GM12878 (cell line): ENCODE measurements at regions not wholly inside any gene's neighbourhood (a gene's known extent, or its start where the extent isn't known, plus 50 kb on each side); places are given as distances from the start of the nearest gene placed in this dataset.

ENCODE experiments used
- BRCA1 ChIP-seq: IDR thresholded peaks from 2 replicates; pipeline ENCODE4 v1.6.1; 2011; ENCODE audit warnings: low read depth, low read length, improper control_type of control experiment
- EGR1 ChIP-seq, 2 experiments: IDR thresholded peaks; 1 replicate in 1 of 2; 2 replicates in 1 of 2; pipeline ENCODE4 v1.6.1; 2011 to 2012; ENCODE audit warnings: low read depth in 2 of 2, low read length in 2 of 2, borderline replicate concordance in 1 of 2, mild to moderate bottlenecking in 1 of 2, moderate library complexity in 1 of 2
- FOXK2 ChIP-seq: fragments of 450-650 bp; IDR thresholded peaks from 2 replicates; pipeline ENCODE4 v1.6.1; 2017; ENCODE audit warnings: mild to moderate bottlenecking, moderate library complexity
- FOXM1 ChIP-seq: IDR thresholded peaks from 2 replicates; pipeline ENCODE4 v1.6.1; 2012; ENCODE audit warnings: low read depth, mild to moderate bottlenecking, inconsistent platforms, low read length, moderate library complexity
- IKZF1 ChIP-seq: fragments of 450-650 bp; conservative IDR thresholded peaks from 2 replicates; pipeline ENCODE4 v1.6.1; 2017; ENCODE audit warnings: antibody characterized with exemption, mild to moderate bottlenecking
- IKZF2 ChIP-seq, 2 experiments: fragments of 450-650 bp; IDR thresholded peaks; 2 replicates each; pipeline ENCODE4 v1.6.1; 2017; ENCODE audit warnings: mild to moderate bottlenecking in 2 of 2, moderate library complexity in 2 of 2
- IRF4 ChIP-seq: IDR thresholded peaks from 2 replicates; pipeline ENCODE4 v1.6.1; 2011; ENCODE audit warnings: low read depth, low read length
- KAT2A ChIP-seq: conservative IDR thresholded peaks from 2 replicates; pipeline ENCODE4 v1.6.1; 2011; ENCODE audit warnings: low read depth, low read length; ENCODE audit not compliant: control insufficient read depth
- KDM1A ChIP-seq: fragments of 200-600 bp; sonication (generic); IDR thresholded peaks from 2 replicates; pipeline ENCODE4 v1.6.1; 2016; ENCODE audit warnings: borderline replicate concordance
- MEF2A ChIP-seq: IDR thresholded peaks from 2 replicates; pipeline ENCODE4 v1.6.1; 2011; ENCODE audit warnings: low read depth, mild to moderate bottlenecking, low read length, moderate library complexity; ENCODE audit not compliant: insufficient read depth
- NFIC ChIP-seq: IDR thresholded peaks from 2 replicates; pipeline ENCODE4 v1.6.1; 2012; ENCODE audit warnings: low read depth, mild to moderate bottlenecking, inconsistent platforms, low read length, moderate library complexity
- RFX5 ChIP-seq: IDR thresholded peaks from 2 replicates; pipeline ENCODE4 v1.6.1; 2011; ENCODE audit warnings: low read depth, low read length, improper control_type of control experiment
- SPI1 ChIP-seq: IDR thresholded peaks from 2 replicates; pipeline ENCODE4 v1.6.1; 2011; ENCODE audit warnings: low read depth, mild to moderate bottlenecking, low read length, moderate library complexity, borderline replicate concordance; ENCODE audit not compliant: insufficient read depth
- TCF7 ChIP-seq: IDR thresholded peaks from 2 replicates; pipeline ENCODE4 v1.6.1; 2014; ENCODE audit warnings: antibody characterized with exemption, borderline replicate concordance
- TF ChIP-seq, protein P1 (sequence below): IDR thresholded peaks from 2 replicates; pipeline ENCODE4 v1.6.1; 2012; ENCODE audit warnings: low read length, inconsistent platforms
- TF ChIP-seq, protein P2 (sequence below): fragments of 450-650 bp; IDR thresholded peaks from 2 replicates; pipeline ENCODE4 v1.6.1; 2016; ENCODE audit warnings: mild to moderate bottlenecking
- TF ChIP-seq, protein P3 (sequence below): fragments of 450-650 bp; IDR thresholded peaks from 2 replicates; pipeline ENCODE4 v1.6.1; 2017; ENCODE audit warnings: mild to moderate bottlenecking
- TF ChIP-seq, protein P4 (sequence below): fragments of 450-650 bp; IDR thresholded peaks from 2 replicates; pipeline ENCODE4 v1.6.1; 2017; ENCODE audit warnings: low read depth, mild to moderate bottlenecking, moderate library complexity
- TF ChIP-seq, protein P5 (sequence below): fragments of 450-650 bp; IDR thresholded peaks from 2 replicates; pipeline ENCODE4 v1.6.1; 2018; ENCODE audit warnings: borderline replicate concordance, mild to moderate bottlenecking; ENCODE audit not compliant: partially characterized antibody

DNA sequence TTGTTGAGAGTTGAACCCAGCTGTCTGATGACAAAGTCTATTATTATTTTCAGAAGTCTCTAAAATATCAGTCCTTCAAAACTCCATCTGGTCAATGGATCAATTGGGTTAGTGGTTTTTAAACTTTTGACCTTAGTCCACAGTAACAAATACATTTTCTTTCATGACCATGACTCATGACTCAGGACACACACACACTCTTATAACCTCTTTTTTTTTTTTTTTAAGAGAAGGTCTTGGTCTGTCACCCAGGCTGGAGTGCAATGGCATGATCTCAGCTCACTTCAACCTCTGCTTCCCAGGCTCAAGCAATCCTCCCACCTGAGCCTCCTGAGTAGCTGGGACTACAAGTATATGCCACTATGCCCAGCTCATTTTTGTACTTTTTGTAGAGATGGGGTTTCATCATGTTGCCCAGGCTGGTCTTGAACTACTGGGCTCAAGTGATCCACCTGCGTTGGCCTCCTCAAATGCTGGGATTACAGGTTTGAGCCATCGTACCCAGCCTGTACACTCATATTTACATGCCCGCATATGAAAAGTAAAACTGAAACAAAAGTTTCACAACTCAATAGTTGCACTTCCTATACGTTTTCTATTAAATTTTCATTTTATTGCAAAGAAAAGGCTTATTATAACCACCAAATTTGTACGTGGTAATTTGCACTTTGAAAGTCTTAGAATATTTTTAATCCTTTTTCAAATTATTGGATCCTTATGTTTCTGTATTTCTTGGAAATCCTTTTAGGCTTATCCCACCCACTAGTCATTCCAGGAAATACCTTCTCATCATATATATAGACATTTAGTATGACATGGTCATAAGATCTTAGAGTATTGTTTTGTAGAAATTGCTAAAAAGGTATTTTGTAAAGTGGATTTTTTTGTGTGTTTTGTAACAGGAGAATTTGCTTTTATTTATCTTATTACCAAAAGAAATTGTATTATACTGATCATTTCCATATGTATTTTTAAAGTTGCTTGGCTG, 199.0 kb downstream of the LPIN1 start (continued):
- TF ChIP-seq, protein P1, sequence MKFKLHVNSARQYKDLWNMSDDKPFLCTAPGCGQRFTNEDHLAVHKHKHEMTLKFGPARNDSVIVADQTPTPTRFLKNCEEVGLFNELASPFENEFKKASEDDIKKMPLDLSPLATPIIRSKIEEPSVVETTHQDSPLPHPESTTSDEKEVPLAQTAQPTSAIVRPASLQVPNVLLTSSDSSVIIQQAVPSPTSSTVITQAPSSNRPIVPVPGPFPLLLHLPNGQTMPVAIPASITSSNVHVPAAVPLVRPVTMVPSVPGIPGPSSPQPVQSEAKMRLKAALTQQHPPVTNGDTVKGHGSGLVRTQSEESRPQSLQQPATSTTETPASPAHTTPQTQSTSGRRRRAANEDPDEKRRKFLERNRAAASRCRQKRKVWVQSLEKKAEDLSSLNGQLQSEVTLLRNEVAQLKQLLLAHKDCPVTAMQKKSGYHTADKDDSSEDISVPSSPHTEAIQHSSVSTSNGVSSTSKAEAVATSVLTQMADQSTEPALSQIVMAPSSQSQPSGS: peak; percentile 68
- TF ChIP-seq, protein P2, sequence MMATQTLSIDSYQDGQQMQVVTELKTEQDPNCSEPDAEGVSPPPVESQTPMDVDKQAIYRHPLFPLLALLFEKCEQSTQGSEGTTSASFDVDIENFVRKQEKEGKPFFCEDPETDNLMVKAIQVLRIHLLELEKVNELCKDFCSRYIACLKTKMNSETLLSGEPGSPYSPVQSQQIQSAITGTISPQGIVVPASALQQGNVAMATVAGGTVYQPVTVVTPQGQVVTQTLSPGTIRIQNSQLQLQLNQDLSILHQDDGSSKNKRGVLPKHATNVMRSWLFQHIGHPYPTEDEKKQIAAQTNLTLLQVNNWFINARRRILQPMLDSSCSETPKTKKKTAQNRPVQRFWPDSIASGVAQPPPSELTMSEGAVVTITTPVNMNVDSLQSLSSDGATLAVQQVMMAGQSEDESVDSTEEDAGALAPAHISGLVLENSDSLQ: no peak
- 0 out of 2 replicates have a peak, but pooled peaks have one; percentile 33 for TF ChIP-seq NFIC
- peak; percentile 40; the same call in 1 of the 2 replicates for TF ChIP-seq SPI1
- peak; percentile 50; the same call in 1 of the 2 replicates for TF ChIP-seq FOXK2
- peak; percentile 46 for TF ChIP-seq IKZF1
- TF ChIP-seq TCF7: no peak
- TF ChIP-seq EGR1 (IDR thresholded peaks at IDR 0.05; ENCODE audit: borderline replicate concordance in 1 of 2, low read depth in 2 of 2, low read length in 2 of 2): no peak
- TF ChIP-seq, protein P3, sequence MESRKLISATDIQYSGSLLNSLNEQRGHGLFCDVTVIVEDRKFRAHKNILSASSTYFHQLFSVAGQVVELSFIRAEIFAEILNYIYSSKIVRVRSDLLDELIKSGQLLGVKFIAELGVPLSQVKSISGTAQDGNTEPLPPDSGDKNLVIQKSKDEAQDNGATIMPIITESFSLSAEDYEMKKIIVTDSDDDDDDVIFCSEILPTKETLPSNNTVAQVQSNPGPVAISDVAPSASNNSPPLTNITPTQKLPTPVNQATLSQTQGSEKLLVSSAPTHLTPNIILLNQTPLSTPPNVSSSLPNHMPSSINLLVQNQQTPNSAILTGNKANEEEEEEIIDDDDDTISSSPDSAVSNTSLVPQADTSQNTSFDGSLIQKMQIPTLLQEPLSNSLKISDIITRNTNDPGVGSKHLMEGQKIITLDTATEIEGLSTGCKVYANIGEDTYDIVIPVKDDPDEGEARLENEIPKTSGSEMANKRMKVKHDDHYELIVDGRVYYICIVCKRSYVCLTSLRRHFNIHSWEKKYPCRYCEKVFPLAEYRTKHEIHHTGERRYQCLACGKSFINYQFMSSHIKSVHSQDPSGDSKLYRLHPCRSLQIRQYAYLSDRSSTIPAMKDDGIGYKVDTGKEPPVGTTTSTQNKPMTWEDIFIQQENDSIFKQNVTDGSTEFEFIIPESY: no peak
- no peak for TF ChIP-seq KAT2A
- TF ChIP-seq MEF2A: 0 out of 2 replicates have a peak, but pooled peaks have one; percentile 10
- TF ChIP-seq, protein P4, sequence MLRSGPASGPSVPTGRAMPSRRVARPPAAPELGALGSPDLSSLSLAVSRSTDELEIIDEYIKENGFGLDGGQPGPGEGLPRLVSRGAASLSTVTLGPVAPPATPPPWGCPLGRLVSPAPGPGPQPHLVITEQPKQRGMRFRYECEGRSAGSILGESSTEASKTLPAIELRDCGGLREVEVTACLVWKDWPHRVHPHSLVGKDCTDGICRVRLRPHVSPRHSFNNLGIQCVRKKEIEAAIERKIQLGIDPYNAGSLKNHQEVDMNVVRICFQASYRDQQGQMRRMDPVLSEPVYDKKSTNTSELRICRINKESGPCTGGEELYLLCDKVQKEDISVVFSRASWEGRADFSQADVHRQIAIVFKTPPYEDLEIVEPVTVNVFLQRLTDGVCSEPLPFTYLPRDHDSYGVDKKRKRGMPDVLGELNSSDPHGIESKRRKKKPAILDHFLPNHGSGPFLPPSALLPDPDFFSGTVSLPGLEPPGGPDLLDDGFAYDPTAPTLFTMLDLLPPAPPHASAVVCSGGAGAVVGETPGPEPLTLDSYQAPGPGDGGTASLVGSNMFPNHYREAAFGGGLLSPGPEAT: peak; percentile 39; the same call in 1 of the 2 replicates
- TF ChIP-seq KDM1A: no peak
- TF ChIP-seq FOXM1: no peak
- TF ChIP-seq, protein P5, sequence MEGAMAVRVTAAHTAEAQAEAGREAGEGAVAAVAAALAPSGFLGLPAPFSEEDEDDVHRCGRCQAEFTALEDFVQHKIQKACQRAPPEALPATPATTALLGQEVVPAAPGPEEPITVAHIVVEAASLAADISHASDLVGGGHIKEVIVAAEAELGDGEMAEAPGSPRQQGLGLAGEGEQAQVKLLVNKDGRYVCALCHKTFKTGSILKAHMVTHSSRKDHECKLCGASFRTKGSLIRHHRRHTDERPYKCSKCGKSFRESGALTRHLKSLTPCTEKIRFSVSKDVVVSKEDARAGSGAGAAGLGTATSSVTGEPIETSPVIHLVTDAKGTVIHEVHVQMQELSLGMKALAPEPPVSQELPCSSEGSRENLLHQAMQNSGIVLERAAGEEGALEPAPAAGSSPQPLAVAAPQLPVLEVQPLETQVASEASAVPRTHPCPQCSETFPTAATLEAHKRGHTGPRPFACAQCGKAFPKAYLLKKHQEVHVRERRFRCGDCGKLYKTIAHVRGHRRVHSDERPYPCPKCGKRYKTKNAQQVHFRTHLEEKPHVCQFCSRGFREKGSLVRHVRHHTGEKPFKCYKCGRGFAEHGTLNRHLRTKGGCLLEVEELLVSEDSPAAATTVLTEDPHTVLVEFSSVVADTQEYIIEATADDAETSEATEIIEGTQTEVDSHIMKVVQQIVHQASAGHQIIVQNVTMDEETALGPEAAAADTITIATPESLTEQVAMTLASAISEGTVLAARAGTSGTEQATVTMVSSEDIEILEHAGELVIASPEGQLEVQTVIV: no peak
- no peak for TF ChIP-seq BRCA1
- TF ChIP-seq RFX5: no peak
- peak; percentile 43 to 69; a peak in 2 of 4 replicates for TF ChIP-seq IKZF2 (IDR thresholded peaks at IDR 0.05)
- 0 out of 2 replicates have a peak, but pooled peaks have one; percentile 22 for TF ChIP-seq IRF4
